ENCODE measurements at regions not wholly inside any gene's neighbourhood (a gene's known extent, or its start where the extent isn't known, plus 50 kb on each side); places are given as distances from the start of the nearest gene placed in this dataset.
A peak's percentile ranks its signal among the peaks of the same experiment; 100 is the strongest.

GRCh38 chr6:15879371-15880261 is 216.8 kb upstream of the DTNBP1 start:
- TF ChIP-seq CTCF (IDR thresholded peaks at IDR 0.05; ENCODE audit: unreplicated experiment), result no peak
- Mint-ChIP-seq H3K36me3 (ENCODE audit: insufficient read depth, unreplicated experiment) (no peaks in the 10 kb centered on the region), H3K9me3 (ENCODE audit: unreplicated experiment) (no peaks in the 10 kb centered on the region), H3K27me3 (ENCODE audit: insufficient read depth, unreplicated experiment) (no peaks in the 10 kb centered on the region), H3K27ac (ENCODE audit: low read depth, unreplicated experiment) (no peak overlapping the region), H3K4me1 (ENCODE audit: insufficient read depth, unreplicated experiment) (peaks cover 25% of the 10 kb centered on the region), H3K4me3 (ENCODE audit: unreplicated experiment) (no peak overlapping the region)
- no TSS peak for BruUV-seq (replicated peaks)
- ChIA-PET POLR2A (interaction anchor here (1.0 kb wide), 1 partner anchor 10 kb away, joined by 3 read pairs; no protein-coding TSS in a partner anchor), CTCF (interaction anchor here (0.7 to 1.4 kb wide), 2 partner anchors 14 to 303 kb away, joined by 3 read pairs; no protein-coding TSS in a partner anchor)
- peak; percentile 47 for DNase-seq (ENCODE audit: unreplicated experiment)
- intact Hi-C loops (cut with micrococcal nuclease), result no loop called here

- intact Hi-C loops (cut with micrococcal nuclease), result no loop called here
- no peak for TF ChIP-seq CTCF (IDR thresholded peaks at IDR 0.05; ENCODE audit: unreplicated experiment)
- POLR2A ChIA-PET, result interaction anchor here (0.6 kb wide), 1 partner anchor 20 kb away, joined by 4 read pairs; no protein-coding TSS in a partner anchor
Observed at GRCh38 chr6:15877231-15877630, 214.4 kb upstream of the DTNBP1 start.

GRCh38 chr6:15876406-15876805 is 213.6 kb upstream of the DTNBP1 start:
- H3K27me3 Mint-ChIP-seq (ENCODE audit: insufficient read depth, unreplicated experiment), result no peaks in the 10 kb centered on the region
- H3K36me3 Mint-ChIP-seq (ENCODE audit: insufficient read depth, unreplicated experiment), result no peaks in the 10 kb centered on the region
- H3K9me3 Mint-ChIP-seq (ENCODE audit: unreplicated experiment), result no peaks in the 10 kb centered on the region
- POLR2A ChIA-PET, result no interaction called here
- H3K4me3 Mint-ChIP-seq (ENCODE audit: unreplicated experiment), result no peak overlapping the region
- BruUV-seq (replicated peaks), result no TSS peak
- intact Hi-C loops (cut with micrococcal nuclease), result no loop called here
- no peak overlapping the region for H3K27ac Mint-ChIP-seq (ENCODE audit: low read depth, unreplicated experiment)
- DNase-seq (ENCODE audit: unreplicated experiment), result peak; percentile 60
- CTCF ChIA-PET, result interaction anchor here (0.6 kb wide), 1 partner anchor 44 kb away, joined by 3 read pairs; no protein-coding TSS in a partner anchor
- no peak for TF ChIP-seq CTCF (IDR thresholded peaks at IDR 0.05; ENCODE audit: unreplicated experiment)
- peaks cover 24% of the 10 kb centered on the region for H3K4me1 Mint-ChIP-seq (ENCODE audit: insufficient read depth, unreplicated experiment)

More at GRCh38 chr6:15877231-15877630, 214.4 kb upstream of the DTNBP1 start:
- H3K27ac Mint-ChIP-seq (ENCODE audit: low read depth, unreplicated experiment), result no peak overlapping the region
- H3K9me3 Mint-ChIP-seq (ENCODE audit: unreplicated experiment), result no peaks in the 10 kb centered on the region
- H3K36me3 Mint-ChIP-seq (ENCODE audit: insufficient read depth, unreplicated experiment), result no peaks in the 10 kb centered on the region
- no TSS peak for BruUV-seq (replicated peaks)
- no peak for DNase-seq (ENCODE audit: unreplicated experiment)
- no peaks in the 10 kb centered on the region for H3K27me3 Mint-ChIP-seq (ENCODE audit: insufficient read depth, unreplicated experiment)
- H3K4me3 Mint-ChIP-seq (ENCODE audit: unreplicated experiment), result no peak overlapping the region
- CTCF ChIA-PET, result interaction anchor here (0.6 kb wide), 1 partner anchor 43 kb away, joined by 3 read pairs; no protein-coding TSS in a partner anchor
- H3K4me1 Mint-ChIP-seq (ENCODE audit: insufficient read depth, unreplicated experiment), result peaks cover 25% of the 10 kb centered on the region

- no peaks in the 10 kb centered on the region for H3K36me3 Mint-ChIP-seq (ENCODE audit: insufficient read depth, unreplicated experiment)
- intact Hi-C loops (cut with micrococcal nuclease), result no loop called here
- H3K9me3 Mint-ChIP-seq (ENCODE audit: unreplicated experiment), result no peaks in the 10 kb centered on the region
- ChIA-PET POLR2A (no interaction called here), CTCF (no interaction called here)
- TF ChIP-seq CTCF (IDR thresholded peaks at IDR 0.05; ENCODE audit: unreplicated experiment), result no peak
- no peak overlapping the region for H3K4me3 Mint-ChIP-seq (ENCODE audit: unreplicated experiment)
- no TSS peak for BruUV-seq (replicated peaks)
- peaks cover 18% of the 10 kb centered on the region for H3K4me1 Mint-ChIP-seq (ENCODE audit: insufficient read depth, unreplicated experiment)
- H3K27ac Mint-ChIP-seq (ENCODE audit: low read depth, unreplicated experiment), result no peak overlapping the region
- no peaks in the 10 kb centered on the region for H3K27me3 Mint-ChIP-seq (ENCODE audit: insufficient read depth, unreplicated experiment)
- DNase-seq (ENCODE audit: unreplicated experiment), result no peak
Observed at GRCh38 chr6:15875797-15876196, 213.0 kb upstream of the DTNBP1 start.

Measured in MCF 10A (cell line).